ENCODE measurements at regions not wholly inside any gene's neighbourhood (a gene's known extent, or its start where the extent isn't known, plus 50 kb on each side); places are given as distances from the start of the nearest gene placed in this dataset.
"Not testable (repeated sequence)": the region's sequence is repeated elsewhere in the genome, so short reads cannot be mapped to it uniquely, and the experiment has no call there.

DNA sequence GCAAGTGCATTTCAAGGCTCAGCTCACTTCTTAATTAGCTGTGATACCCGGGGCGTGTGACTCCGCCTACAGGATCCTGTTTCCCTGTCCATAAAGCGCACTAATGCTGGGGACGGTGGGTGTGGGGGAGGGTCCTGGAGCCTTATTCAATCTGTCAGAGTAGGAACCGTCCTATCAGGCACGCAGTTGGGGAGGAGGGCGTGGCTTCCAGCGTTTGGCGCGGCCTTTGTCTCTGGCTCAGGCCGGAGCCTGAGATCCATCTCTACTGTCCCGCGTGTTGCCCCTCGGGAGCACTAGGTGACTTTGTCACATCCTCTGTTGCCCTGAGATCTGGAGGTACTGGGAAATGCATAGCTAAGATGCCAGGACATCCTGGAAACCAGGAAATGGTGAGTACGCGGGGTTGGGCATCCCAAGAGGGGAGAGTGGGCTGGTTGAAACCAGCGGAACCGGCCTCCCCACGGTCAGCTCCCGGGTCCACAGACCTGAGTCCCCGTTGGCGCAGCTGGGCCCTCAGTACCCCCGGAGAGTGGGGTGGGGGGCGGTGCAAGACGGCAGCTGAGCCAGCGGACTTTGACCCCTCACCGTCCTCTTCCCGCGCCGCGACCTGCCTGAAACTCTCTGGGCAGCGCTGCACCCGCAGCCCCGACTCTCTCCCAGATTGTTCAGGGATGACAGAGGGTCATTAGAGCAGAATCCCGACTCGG is 104.4 kb upstream of the ZNF92 start:
- DNase-seq = no peak
- ATAC-seq = no peak

GRCh38 chr7:65268782-65269149 is 104.9 kb upstream of the ZNF92 start:
- Histone ChIP-seq H3K4me1 (peaks cover 0 to 6% of the 10 kb centered on the region in 2 donors), H3K4me3 (no peak overlapping the region), H3K36me3 (no peaks in the 10 kb centered on the region), H3K9me3 (no peaks in the 10 kb centered on the region), H3K27me3 (peaks cover 24 to 33% (median 32%) of the 10 kb centered on the region in 3 donors), H3K27ac (no peak overlapping the region)
- no peak for TF ChIP-seq POLR2A (IDR thresholded peaks at IDR 0.05)
- TF ChIP-seq, protein P1, sequence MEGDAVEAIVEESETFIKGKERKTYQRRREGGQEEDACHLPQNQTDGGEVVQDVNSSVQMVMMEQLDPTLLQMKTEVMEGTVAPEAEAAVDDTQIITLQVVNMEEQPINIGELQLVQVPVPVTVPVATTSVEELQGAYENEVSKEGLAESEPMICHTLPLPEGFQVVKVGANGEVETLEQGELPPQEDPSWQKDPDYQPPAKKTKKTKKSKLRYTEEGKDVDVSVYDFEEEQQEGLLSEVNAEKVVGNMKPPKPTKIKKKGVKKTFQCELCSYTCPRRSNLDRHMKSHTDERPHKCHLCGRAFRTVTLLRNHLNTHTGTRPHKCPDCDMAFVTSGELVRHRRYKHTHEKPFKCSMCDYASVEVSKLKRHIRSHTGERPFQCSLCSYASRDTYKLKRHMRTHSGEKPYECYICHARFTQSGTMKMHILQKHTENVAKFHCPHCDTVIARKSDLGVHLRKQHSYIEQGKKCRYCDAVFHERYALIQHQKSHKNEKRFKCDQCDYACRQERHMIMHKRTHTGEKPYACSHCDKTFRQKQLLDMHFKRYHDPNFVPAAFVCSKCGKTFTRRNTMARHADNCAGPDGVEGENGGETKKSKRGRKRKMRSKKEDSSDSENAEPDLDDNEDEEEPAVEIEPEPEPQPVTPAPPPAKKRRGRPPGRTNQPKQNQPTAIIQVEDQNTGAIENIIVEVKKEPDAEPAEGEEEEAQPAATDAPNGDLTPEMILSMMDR (IDR thresholded peaks at IDR 0.05 in 4 of 5, conservative IDR thresholded peaks at IDR 0.05 in 1 of 5) = no peak
- ATAC-seq (no peak), DNase-seq (no peak)
- in situ Hi-C loops (cut with MboI; ENCODE audit: low sequenced_read_pairs in 4 of 4) = no loop called here
- intact Hi-C loops (cut with DNase I; ENCODE audit: low total_unique reads) = no loop called here

More for the DNA sequence above, 104.4 kb upstream of the ZNF92 start:
- no peak overlapping the region for H3K27ac ChIP-seq
- H3K9me3 ChIP-seq = no peaks in the 10 kb centered on the region
- TF ChIP-seq, protein P1 (IDR thresholded peaks at IDR 0.05 in 4 of 5, conservative IDR thresholded peaks at IDR 0.05 in 1 of 5) = no peak
- TF ChIP-seq POLR2A (IDR thresholded peaks at IDR 0.05) = no peak
- intact Hi-C loops (cut with DNase I; ENCODE audit: low total_unique reads) (no loop called here), in situ Hi-C loops (cut with MboI; ENCODE audit: low sequenced_read_pairs in 4 of 4) (no loop called here)
- H3K36me3 ChIP-seq = no peaks in the 10 kb centered on the region
- H3K4me1 ChIP-seq = peaks cover 0 to 6% of the 10 kb centered on the region in 2 donors
- peaks cover 24 to 34% (median 32%) of the 10 kb centered on the region in 3 donors for H3K27me3 ChIP-seq
- peak overlapping the region in 3 of 4 donors; percentile 4 to 32 (median 31) for H3K4me3 ChIP-seq

DNA sequence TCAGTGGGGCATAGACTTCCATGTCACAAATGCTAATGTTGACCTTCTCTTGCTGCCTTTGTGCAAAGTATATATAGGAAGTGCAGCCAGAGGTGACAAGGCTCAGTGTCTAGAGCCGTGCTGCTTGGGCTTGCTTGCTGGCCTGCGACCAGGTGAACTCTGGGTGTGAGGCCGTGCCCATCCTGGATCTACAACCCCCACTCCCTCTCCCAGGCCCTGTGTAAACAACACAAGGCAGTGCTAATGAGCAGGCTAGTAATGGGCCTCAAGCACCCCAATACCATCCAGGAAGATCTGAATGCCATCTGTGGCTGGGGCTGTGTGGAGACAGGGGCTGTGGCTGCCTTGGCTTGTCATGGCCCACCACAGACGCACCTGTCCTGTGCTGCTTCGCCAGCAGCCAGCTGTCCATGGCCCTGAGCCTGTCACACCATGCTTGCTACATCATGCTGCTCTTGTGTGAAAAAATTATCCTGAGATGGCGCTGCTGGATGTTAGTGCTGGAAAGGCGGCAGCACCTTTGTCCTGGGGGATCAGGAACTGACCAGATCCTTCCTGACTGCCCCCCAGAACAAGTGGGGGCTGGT is 107.6 kb upstream of the ZNF92 start:
- Histone ChIP-seq H3K4me3 (no peak overlapping the region), H3K36me3 (no peaks in the 10 kb centered on the region), H3K27me3 (peaks cover 17 to 27% (median 20%) of the 10 kb centered on the region in 3 donors), H3K4me1 (peaks cover 0 to 6% of the 10 kb centered on the region in 2 donors), H3K9me3 (no peaks in the 10 kb centered on the region), H3K27ac (no peak overlapping the region)
- no peak for TF ChIP-seq POLR2A (IDR thresholded peaks at IDR 0.05)
- TF ChIP-seq, protein P1 (IDR thresholded peaks at IDR 0.05 in 4 of 5, conservative IDR thresholded peaks at IDR 0.05 in 1 of 5) = no peak
- ATAC-seq = no peak
- no peak for DNase-seq
- in situ Hi-C loops (cut with MboI; ENCODE audit: low sequenced_read_pairs in 4 of 4) = no loop called here
- intact Hi-C loops (cut with DNase I; ENCODE audit: low total_unique reads) = no loop called here

DNA sequence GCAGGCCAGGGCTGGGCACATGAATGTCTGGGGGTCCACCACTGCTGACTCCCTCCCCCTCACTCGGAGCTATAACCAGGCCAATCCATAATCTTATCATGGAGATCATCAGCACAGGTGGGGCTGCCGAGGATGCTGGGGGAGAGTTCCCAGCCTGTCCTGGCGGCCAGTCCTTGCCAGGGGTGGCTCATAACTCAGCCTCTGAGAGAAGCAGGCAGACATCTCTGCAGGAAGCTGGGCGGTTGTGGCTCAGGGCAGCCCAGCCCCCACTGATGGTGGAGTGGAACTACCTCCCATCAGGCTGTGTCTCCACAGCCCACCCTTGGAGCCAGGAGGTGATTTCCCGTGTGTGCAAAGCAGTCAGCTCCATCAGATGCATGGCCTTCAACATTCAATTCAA is 109.4 kb upstream of the ZNF92 start:
- H3K36me3 ChIP-seq = no peaks in the 10 kb centered on the region
- in situ Hi-C loops (cut with MboI; ENCODE audit: low sequenced_read_pairs in 4 of 4) = no loop called here
- no peak overlapping the region for H3K27ac ChIP-seq
- TF ChIP-seq, protein P1 (IDR thresholded peaks at IDR 0.05 in 4 of 5, conservative IDR thresholded peaks at IDR 0.05 in 1 of 5) = no peak
- no peak for TF ChIP-seq POLR2A (IDR thresholded peaks at IDR 0.05)
- DNase-seq (no peak), ATAC-seq (no peak)
- intact Hi-C loops (cut with DNase I; ENCODE audit: low total_unique reads) = no loop called here
- H3K27me3 ChIP-seq = peaks cover 3 to 9% (median 6%) of the 10 kb centered on the region in 3 donors
- H3K4me3 ChIP-seq = no peak overlapping the region
- peaks cover 0 to 4% of the 10 kb centered on the region in 2 donors for H3K4me1 ChIP-seq
- no peaks in the 10 kb centered on the region for H3K9me3 ChIP-seq

DNA sequence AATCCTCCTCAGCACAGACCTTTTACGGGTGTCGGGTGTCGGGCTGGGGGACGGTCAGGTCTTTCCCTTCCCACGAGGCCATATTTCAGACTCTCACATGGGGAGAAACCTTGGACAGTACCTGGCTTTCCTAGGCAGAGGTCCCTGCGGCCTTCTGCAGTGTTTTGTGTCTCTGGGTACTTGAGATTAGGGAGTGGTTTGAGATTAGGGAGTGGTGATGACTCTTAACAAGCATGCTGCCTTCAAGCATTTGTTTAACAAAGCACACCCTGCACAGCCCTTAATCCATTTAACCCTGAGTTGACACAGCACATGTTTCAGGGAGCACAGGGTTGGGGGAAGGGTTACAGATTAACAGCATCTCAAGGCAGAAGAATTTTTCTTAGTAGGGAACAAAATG is 113.0 kb upstream of the ZNF92 start:
- intact Hi-C loops (cut with DNase I; ENCODE audit: low total_unique reads); H3K4me3 ChIP-seq; H3K4me1 ChIP-seq; ATAC-seq; H3K27ac ChIP-seq; in situ Hi-C loops (cut with MboI; ENCODE audit: low sequenced_read_pairs in 4 of 4); H3K27me3 ChIP-seq; H3K9me3 ChIP-seq; H3K36me3 ChIP-seq; DNase-seq: not testable (repeated sequence)

DNA sequence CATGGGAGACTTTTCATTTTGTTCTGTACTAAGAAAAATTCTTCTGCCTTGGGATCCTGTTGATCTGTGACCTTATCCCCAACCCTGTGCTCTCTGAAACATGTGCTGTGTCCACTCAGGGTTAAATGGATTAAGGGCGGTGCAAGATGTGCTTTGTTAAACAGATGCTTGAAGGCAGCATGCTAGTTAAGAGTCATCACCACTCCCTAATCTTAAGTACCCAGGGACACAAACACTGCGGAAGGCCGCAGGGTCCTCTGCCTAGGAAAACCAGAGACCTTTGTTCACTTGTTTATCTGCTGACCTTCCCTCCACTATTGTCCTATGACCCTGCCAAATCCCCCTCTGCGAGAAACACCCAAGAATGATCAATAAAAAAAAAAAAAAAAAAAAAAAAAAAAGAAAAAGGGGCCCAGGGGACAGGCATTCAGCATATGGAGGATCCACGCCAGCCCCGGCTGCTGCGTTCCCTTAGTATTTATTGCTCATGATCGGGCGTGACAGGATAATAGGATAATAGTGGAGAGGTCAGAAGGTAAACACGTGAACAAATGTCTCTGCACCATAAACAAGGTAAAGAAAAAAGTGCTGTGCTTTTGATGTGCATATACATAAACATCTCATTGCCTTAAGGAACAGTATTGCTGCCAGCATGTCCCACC is 113.7 kb upstream of the ZNF92 start:
- H3K27me3 ChIP-seq; DNase-seq; H3K4me3 ChIP-seq; intact Hi-C loops (cut with DNase I; ENCODE audit: low total_unique reads); H3K36me3 ChIP-seq; H3K9me3 ChIP-seq; H3K27ac ChIP-seq; in situ Hi-C loops (cut with MboI; ENCODE audit: low sequenced_read_pairs in 4 of 4); H3K4me1 ChIP-seq; ATAC-seq: not testable (repeated sequence)

All from gastrocnemius medialis (tissue), 4 donors.